Left ventricle myocardium superior (tissue), 1 donor: ENCODE measurements at regions not wholly inside any gene's neighbourhood (a gene's known extent, or its start where the extent isn't known, plus 50 kb on each side); places are given as distances from the start of the nearest gene placed in this dataset.
A peak's percentile ranks its signal among the peaks of the same experiment; 100 is the strongest.

Experiments
- ATAC-seq: fragments of 200-7000 bp; cut with Tn5 transposase; one replicate; pipeline ENCODE4 v1.9.1; 2020; ENCODE audit warnings: mild to moderate bottlenecking, moderate library complexity
- DNase-seq: peaks from one replicate; pipeline ENCODE4 v3.0.0-alpha.2; 2020
- intact Hi-C: fragments of 100-400 bp; cut with micrococcal nuclease; formaldehyde crosslinking; loops from one replicate; pipeline ENCODE4 v1.11.0; 2022
- donor health status: DM: no; HTN: yes; CAD: no; lungs with severe emphysema.

- DNase-seq (no peak), ATAC-seq (no peak)
- intact Hi-C loops: no loop called here
These were observed 398.3 kb upstream of the DUSP10 start for GRCh38 chr1:222140206-222140605.

- ATAC-seq (no peak), DNase-seq (no peak)
- intact Hi-C loops: no loop called here
These were observed 396.2 kb upstream of the DUSP10 start for GRCh38 chr1:222138095-222138494.

- ATAC-seq (no peak), DNase-seq (no peak)
- intact Hi-C loops: no loop called here
These were observed 395.0 kb upstream of the DUSP10 start for GRCh38 chr1:222136869-222137268.

- ATAC-seq: no peak
- intact Hi-C loops: no loop called here
- DNase-seq: no peak
These were observed 387.2 kb upstream of the DUSP10 start for GRCh38 chr1:222129041-222129440.

- no peak for ATAC-seq
- DNase-seq: no peak
- intact Hi-C loops: no loop called here
These were observed 385.8 kb upstream of the DUSP10 start for GRCh38 chr1:222127526-222128152.

GRCh38 chr1:222127096-222127495 is 385.2 kb upstream of the DUSP10 start:
- DNase-seq: no peak
- intact Hi-C loops: no loop called here

GRCh38 chr1:222126052-222126451 is 384.2 kb upstream of the DUSP10 start:
- intact Hi-C loops: no loop called here
- DNase-seq (no peak), ATAC-seq (no peak)

More at GRCh38 chr1:222127096-222127495, 385.2 kb upstream of the DUSP10 start:
- no peak for ATAC-seq

- DNase-seq (no peak), ATAC-seq (no peak)
- intact Hi-C loops: no loop called here
These were observed 382.7 kb upstream of the DUSP10 start for GRCh38 chr1:222124602-222125001.

- intact Hi-C loops: no loop called here
- DNase-seq (no peak), ATAC-seq (no peak)
These were observed 381.2 kb upstream of the DUSP10 start for GRCh38 chr1:222123111-222123510.

GRCh38 chr1:222117809-222118208 is 375.9 kb upstream of the DUSP10 start:
- intact Hi-C loops: no loop called here
- no peak for ATAC-seq

GRCh38 chr1:222114536-222115156 is 372.8 kb upstream of the DUSP10 start:
- DNase-seq: no peak
- no peak for ATAC-seq
- intact Hi-C loops: no loop called here

More at GRCh38 chr1:222117809-222118208, 375.9 kb upstream of the DUSP10 start:
- DNase-seq: no peak

GRCh38 chr1:222109836-222110235 is 367.9 kb upstream of the DUSP10 start:
- ATAC-seq (no peak), DNase-seq (no peak)
- intact Hi-C loops: no loop called here

- DNase-seq: no peak
- no peak for ATAC-seq
- intact Hi-C loops: no loop called here
These were observed 366.1 kb upstream of the DUSP10 start for GRCh38 chr1:222107975-222108374.

- intact Hi-C loops: no loop called here
- peak; percentile 42 for ATAC-seq
- no peak for DNase-seq
These were observed 365.4 kb upstream of the DUSP10 start for GRCh38 chr1:222107267-222107666.

- intact Hi-C loops: no loop called here
These were observed 364.5 kb upstream of the DUSP10 start for GRCh38 chr1:222106377-222106776.

GRCh38 chr1:222105861-222106260 is 364.0 kb upstream of the DUSP10 start:
- intact Hi-C loops: no loop called here
- ATAC-seq: no peak
- no peak for DNase-seq

More at GRCh38 chr1:222106377-222106776, 364.5 kb upstream of the DUSP10 start:
- ATAC-seq (peak; percentile 85), DNase-seq (peak; percentile 55)

- intact Hi-C loops: no loop called here
- ATAC-seq: peak; percentile 76
- DNase-seq: no peak
These were observed 363.5 kb upstream of the DUSP10 start for GRCh38 chr1:222105393-222105737.

GRCh38 chr1:222104694-222105392 is 363.0 kb upstream of the DUSP10 start:
- ATAC-seq: peak; percentile 26
- no peak for DNase-seq
- intact Hi-C loops: no loop called here

GRCh38 chr1:222104097-222104496 is 362.2 kb upstream of the DUSP10 start:
- intact Hi-C loops: no loop called here
- DNase-seq (no peak), ATAC-seq (no peak)

GRCh38 chr1:222099746-222100145 is 357.9 kb upstream of the DUSP10 start:
- intact Hi-C loops: no loop called here
- ATAC-seq: no peak
- DNase-seq: no peak

GRCh38 chr1:222098404-222098803 is 356.5 kb upstream of the DUSP10 start:
- ATAC-seq: no peak
- intact Hi-C loops: no loop called here

More at GRCh38 chr1:222098404-222098803, 356.5 kb upstream of the DUSP10 start:
- DNase-seq: no peak
